WI38 (cell line): ENCODE measurements at regions not wholly inside any gene's neighbourhood (a gene's known extent, or its start where the extent isn't known, plus 50 kb on each side); places are given as distances from the start of the nearest gene placed in this dataset.
"Not testable (repeated sequence)": the region's sequence is repeated elsewhere in the genome, so short reads cannot be mapped to it uniquely, and the experiment has no call there.

Experiments used
- H3K4me3 ChIP-seq: 2 replicates; pipeline ENCODE4 v1.5.1; 2011; ENCODE audit warnings: low read depth, mild to moderate bottlenecking, control low read depth, low read length
- TF ChIP-seq, protein P1 (sequence below): IDR thresholded peaks from 2 replicates; pipeline ENCODE4 v1.5.1; 2012; ENCODE audit warnings: low read depth, mild to moderate bottlenecking, control low read depth, low read length

DNA sequence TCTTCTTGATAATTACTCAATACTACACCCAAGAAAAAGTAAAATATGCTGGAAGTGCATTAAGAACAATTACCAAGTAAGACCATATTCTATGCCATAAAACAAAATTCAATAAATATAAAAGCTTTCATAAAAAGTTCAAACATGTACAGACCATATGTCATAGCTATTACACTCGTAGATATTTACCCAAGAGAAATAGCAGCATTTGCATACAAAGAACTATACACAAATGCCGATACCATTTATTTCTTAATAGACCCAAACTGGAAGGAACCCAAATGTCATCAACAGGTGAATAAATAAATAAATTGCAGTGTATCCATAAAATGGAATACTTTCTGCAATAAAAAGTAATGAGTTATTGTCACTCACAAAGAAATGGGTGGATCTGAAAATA, 78.3 kb upstream of the SLC16A7 start:
- TF ChIP-seq, protein P1, sequence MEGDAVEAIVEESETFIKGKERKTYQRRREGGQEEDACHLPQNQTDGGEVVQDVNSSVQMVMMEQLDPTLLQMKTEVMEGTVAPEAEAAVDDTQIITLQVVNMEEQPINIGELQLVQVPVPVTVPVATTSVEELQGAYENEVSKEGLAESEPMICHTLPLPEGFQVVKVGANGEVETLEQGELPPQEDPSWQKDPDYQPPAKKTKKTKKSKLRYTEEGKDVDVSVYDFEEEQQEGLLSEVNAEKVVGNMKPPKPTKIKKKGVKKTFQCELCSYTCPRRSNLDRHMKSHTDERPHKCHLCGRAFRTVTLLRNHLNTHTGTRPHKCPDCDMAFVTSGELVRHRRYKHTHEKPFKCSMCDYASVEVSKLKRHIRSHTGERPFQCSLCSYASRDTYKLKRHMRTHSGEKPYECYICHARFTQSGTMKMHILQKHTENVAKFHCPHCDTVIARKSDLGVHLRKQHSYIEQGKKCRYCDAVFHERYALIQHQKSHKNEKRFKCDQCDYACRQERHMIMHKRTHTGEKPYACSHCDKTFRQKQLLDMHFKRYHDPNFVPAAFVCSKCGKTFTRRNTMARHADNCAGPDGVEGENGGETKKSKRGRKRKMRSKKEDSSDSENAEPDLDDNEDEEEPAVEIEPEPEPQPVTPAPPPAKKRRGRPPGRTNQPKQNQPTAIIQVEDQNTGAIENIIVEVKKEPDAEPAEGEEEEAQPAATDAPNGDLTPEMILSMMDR: no peak
- no peak overlapping the region for H3K4me3 ChIP-seq

DNA sequence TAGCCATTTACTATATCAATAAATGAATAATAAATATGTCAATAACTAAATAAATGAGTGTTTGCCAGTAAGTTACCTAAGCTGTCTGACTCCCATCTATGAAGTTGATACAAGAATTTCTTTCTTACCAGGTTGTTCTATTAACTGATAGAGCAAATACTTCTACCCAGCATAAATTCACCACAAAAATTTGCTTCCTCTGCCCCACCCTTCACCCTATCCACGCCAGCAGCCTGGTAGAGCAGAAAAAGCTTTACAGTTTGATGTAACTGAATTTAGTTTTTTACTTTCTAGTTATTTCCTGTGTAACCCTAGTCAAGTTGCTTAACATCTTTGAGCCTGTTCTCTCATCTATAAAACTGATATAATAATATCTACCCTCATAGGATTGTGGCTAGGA, 94.9 kb upstream of the SLC16A7 start:
- no peak overlapping the region for H3K4me3 ChIP-seq
- TF ChIP-seq, protein P1: no peak

GRCh38 chr12:59500335-59500734, 95.5 kb upstream of the SLC16A7 start:
- no peak overlapping the region for H3K4me3 ChIP-seq
- TF ChIP-seq, protein P1: no peak

- H3K4me3 ChIP-seq: no peak overlapping the region
- TF ChIP-seq, protein P1: no peak
Observed at GRCh38 chr12:59499774-59500173, 96.1 kb upstream of the SLC16A7 start.

DNA sequence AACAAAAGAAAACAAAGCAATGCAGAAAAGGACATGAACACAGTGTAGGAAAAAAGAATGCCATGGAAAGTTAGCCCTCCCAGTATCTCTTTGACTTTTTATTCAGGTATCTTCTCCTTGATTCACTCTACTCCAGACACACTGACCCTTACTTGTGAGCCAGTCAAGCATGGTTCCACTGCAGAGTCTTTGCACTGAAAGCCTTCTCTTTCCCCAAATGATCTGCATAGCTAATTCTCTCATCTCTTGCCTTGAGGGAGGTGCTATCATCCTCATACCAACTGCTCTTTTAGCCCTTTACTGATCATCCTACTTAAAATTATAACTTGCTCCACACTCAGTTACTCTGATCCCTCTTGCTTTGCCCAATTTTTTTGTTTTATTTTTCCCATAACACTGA, 101.2 kb upstream of the SLC16A7 start:
- TF ChIP-seq, protein P1: no peak
- no peak overlapping the region for H3K4me3 ChIP-seq

- no peak overlapping the region for H3K4me3 ChIP-seq
- TF ChIP-seq, protein P1: no peak
Observed at GRCh38 chr12:59491877-59492276, 104.0 kb upstream of the SLC16A7 start.

DNA sequence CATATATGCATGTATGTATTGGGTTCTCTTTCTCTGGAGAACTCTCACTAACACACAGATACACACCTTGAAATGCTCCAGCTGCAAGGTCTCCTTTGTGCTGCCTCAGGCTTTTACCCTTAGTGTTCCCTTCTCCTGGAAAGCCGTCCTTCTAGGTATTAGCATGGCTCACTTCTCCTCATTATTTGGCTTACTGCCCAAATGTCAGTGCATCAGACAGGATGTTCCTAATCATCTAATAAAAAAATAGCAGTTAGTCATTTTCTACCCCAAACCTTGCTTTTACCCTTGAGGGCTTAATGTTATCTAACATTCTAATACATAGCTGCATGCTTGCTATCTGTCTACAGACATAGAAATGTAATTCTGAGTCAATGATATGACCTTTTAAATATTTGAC, 109.0 kb upstream of the SLC16A7 start:
- TF ChIP-seq, protein P1: no peak
- H3K4me3 ChIP-seq: no peak overlapping the region

- TF ChIP-seq, protein P1: no peak
- H3K4me3 ChIP-seq: no peak overlapping the region
Observed at GRCh38 chr12:59484575-59484974, 111.3 kb upstream of the SLC16A7 start.

GRCh38 chr12:59474236-59474635, 121.6 kb upstream of the SLC16A7 start:
- H3K4me3 ChIP-seq: not testable (repeated sequence)
